Neural progenitor cell (in vitro differentiated cells): ENCODE measurements at regions not wholly inside any gene's neighbourhood (a gene's known extent, or its start where the extent isn't known, plus 50 kb on each side); places are given as distances from the start of the nearest gene placed in this dataset.

Source experiments
- EZH2phosphoT487 ChIP-seq: fragments of 200-600 bp; sonication (generic); IDR thresholded peaks from 2 replicates; pipeline ENCODE4 v1.6.1; 2017; ENCODE audit warnings: antibody characterized with exemption
- TF ChIP-seq, protein P1 (sequence below): fragments of 200-600 bp; sonication (generic); IDR thresholded peaks from 2 replicates; pipeline ENCODE4 v1.5.1; 2017; ENCODE audit warnings: antibody characterized with exemption, mild to moderate bottlenecking

DNA sequence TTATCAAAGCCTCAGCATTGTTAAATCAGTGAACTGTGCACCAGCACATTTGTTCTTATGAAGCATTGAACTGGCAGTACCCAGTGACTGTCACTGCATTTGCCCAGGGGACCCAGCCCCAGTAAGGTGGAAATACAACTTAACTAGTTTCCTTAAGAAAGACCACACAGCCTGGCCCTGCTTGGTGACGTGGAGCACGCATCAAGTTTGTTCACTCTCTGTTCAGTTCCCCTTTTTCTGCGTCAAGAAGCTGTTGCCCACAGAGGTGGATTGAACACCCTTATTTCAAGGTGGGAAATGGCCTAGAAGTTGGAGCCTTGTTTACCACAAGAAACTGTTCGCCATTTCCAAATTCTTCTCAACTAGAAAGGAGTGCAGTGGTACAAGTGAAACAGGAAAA lies 69.9 kb upstream of the AGBL1 start:
- TF ChIP-seq, protein P1, sequence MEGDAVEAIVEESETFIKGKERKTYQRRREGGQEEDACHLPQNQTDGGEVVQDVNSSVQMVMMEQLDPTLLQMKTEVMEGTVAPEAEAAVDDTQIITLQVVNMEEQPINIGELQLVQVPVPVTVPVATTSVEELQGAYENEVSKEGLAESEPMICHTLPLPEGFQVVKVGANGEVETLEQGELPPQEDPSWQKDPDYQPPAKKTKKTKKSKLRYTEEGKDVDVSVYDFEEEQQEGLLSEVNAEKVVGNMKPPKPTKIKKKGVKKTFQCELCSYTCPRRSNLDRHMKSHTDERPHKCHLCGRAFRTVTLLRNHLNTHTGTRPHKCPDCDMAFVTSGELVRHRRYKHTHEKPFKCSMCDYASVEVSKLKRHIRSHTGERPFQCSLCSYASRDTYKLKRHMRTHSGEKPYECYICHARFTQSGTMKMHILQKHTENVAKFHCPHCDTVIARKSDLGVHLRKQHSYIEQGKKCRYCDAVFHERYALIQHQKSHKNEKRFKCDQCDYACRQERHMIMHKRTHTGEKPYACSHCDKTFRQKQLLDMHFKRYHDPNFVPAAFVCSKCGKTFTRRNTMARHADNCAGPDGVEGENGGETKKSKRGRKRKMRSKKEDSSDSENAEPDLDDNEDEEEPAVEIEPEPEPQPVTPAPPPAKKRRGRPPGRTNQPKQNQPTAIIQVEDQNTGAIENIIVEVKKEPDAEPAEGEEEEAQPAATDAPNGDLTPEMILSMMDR, result no peak
- TF ChIP-seq EZH2phosphoT487, result no peak
